Immature natural killer cell (primary cell): ENCODE measurements at regions not wholly inside any gene's neighbourhood (a gene's known extent, or its start where the extent isn't known, plus 50 kb on each side); places are given as distances from the start of the nearest gene placed in this dataset.
A peak's percentile ranks its signal among the peaks of the same experiment; 100 is the strongest.
"Not testable (repeated sequence)": the region's sequence is repeated elsewhere in the genome, so short reads cannot be mapped to it uniquely, and the experiment has no call there.

Source experiments
- DNase-seq, 3 donors: peaks; one replicate each; pipeline ENCODE4 v3.0.0; 2022; ENCODE audit warnings: mixed read lengths in 1 of 3
- H3K27ac Mint-ChIP-seq, 6 donors: one replicate each; pipeline ENCODE4 v1.8.0; 2020; ENCODE audit warnings: mixed read lengths in 6 of 6, mild to moderate bottlenecking in 5 of 6, inconsistent platforms in 4 of 6, moderate library complexity in 3 of 6
- H3K27me3 Mint-ChIP-seq, 3 donors: one replicate each; pipeline ENCODE4 v1.8.0; 2020 to 2021; ENCODE audit warnings: low read depth in 3 of 3, mild to moderate bottlenecking in 3 of 3, mixed read lengths in 3 of 3, moderate library complexity in 3 of 3, inconsistent platforms in 1 of 3
- H3K36me3 Mint-ChIP-seq, 3 donors: one replicate each; pipeline ENCODE4 v1.8.0; 2020; ENCODE audit warnings: mixed read lengths in 3 of 3, inconsistent platforms in 2 of 3, mild to moderate bottlenecking in 2 of 3
- H3K4me1 Mint-ChIP-seq, 2 donors: one replicate each; pipeline ENCODE4 v1.8.0; 2020; ENCODE audit warnings: inconsistent platforms in 2 of 2, mild to moderate bottlenecking in 2 of 2, mixed read lengths in 2 of 2, moderate library complexity in 1 of 2
- H3K4me3 Mint-ChIP-seq, 5 donors: one replicate each; pipeline ENCODE4 v1.8.0; 2020; ENCODE audit warnings: mild to moderate bottlenecking in 5 of 5, mixed read lengths in 5 of 5, inconsistent platforms in 3 of 5, moderate library complexity in 3 of 5
- H3K9me3 Mint-ChIP-seq, 6 donors: one replicate each; pipeline ENCODE4 v1.8.0; 2020; ENCODE audit warnings: mild to moderate bottlenecking in 6 of 6, mixed read lengths in 6 of 6, inconsistent platforms in 4 of 6, moderate library complexity in 3 of 6

GRCh38 chr17:77050901-77051300, 89.9 kb upstream of the SEC14L1 start:
- not testable (repeated sequence) for H3K36me3 Mint-ChIP-seq, H3K27me3 Mint-ChIP-seq, DNase-seq, H3K9me3 Mint-ChIP-seq, H3K27ac Mint-ChIP-seq, H3K4me3 Mint-ChIP-seq, H3K4me1 Mint-ChIP-seq

DNA sequence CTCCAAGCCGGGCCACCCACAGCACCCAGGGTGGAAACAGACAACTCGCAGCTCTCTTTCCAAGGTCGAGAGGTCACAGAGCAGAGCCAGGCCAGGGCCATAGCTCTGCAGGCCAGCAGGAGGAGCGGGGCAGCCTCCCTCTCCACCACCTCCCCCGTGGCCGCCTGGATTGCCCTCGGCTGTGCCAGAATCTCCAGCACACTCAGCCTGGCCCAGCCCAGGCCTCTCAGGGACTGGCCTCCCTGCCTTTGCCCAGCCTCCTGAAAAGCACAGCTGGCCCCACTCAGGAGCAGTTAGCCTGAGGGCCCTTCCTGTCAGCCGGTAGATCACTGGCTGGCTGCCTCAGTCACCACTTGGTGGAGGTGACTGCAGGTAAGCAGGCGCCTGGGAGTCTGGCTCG, 85.8 kb upstream of the SEC14L1 start:
- Mint-ChIP-seq H3K36me3 (no peaks in the 10 kb centered on the region), H3K27me3 (peaks cover 0 to 5% (median 3%) of the 10 kb centered on the region in 3 donors), H3K4me1 (no peaks in the 10 kb centered on the region), H3K27ac (no peak overlapping the region), H3K9me3 (no peaks in the 10 kb centered on the region), H3K4me3 (no peak overlapping the region)
- no peak for DNase-seq

DNA sequence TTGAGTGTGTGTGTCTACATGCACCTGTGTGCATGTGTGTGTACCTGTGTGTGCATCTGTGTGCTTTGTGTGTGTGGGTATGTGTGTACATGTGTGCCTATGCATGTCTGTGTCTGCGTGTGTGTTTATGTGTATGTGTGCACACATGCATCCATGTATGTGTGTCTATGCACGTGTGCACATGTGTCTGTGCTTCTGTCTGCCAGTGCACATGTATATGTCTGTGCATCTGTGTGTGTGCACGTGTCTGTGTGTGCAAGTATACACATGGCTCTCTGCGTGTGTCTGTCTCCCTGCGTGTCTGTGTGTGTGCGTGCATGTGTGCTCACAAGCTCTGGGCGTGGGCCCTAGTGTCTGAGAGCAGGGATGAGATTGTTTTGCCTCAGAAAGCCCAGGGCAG, 85.3 kb upstream of the SEC14L1 start:
- H3K36me3 Mint-ChIP-seq = no peaks in the 10 kb centered on the region
- no peaks in the 10 kb centered on the region for H3K9me3 Mint-ChIP-seq
- H3K4me3 Mint-ChIP-seq = no peak overlapping the region
- no peak overlapping the region for H3K27ac Mint-ChIP-seq
- no peak for DNase-seq
- H3K4me1 Mint-ChIP-seq = no peaks in the 10 kb centered on the region
- peaks cover 0 to 5% (median 3%) of the 10 kb centered on the region in 3 donors for H3K27me3 Mint-ChIP-seq

- H3K36me3 Mint-ChIP-seq = no peaks in the 10 kb centered on the region
- H3K27me3 Mint-ChIP-seq = peaks cover 0 to 5% (median 1%) of the 10 kb centered on the region in 3 donors
- no peak overlapping the region for H3K27ac Mint-ChIP-seq
- H3K4me3 Mint-ChIP-seq = no peak overlapping the region
- DNase-seq = no peak
- H3K4me1 Mint-ChIP-seq = no peaks in the 10 kb centered on the region
- no peaks in the 10 kb centered on the region for H3K9me3 Mint-ChIP-seq
Observed at GRCh38 chr17:77058016-77058415, 82.8 kb upstream of the SEC14L1 start.

GRCh38 chr17:77061669-77062068, 79.1 kb upstream of the SEC14L1 start:
- Mint-ChIP-seq H3K36me3 (no peaks in the 10 kb centered on the region), H3K27ac (no peak overlapping the region), H3K27me3 (peaks cover 0 to 2% (median under 1%) of the 10 kb centered on the region in 3 donors), H3K4me1 (no peaks in the 10 kb centered on the region), H3K4me3 (no peak overlapping the region), H3K9me3 (no peaks in the 10 kb centered on the region)
- DNase-seq = no peak

- Mint-ChIP-seq H3K4me1 (no peaks in the 10 kb centered on the region), H3K4me3 (no peak overlapping the region), H3K27ac (no peak overlapping the region), H3K36me3 (no peaks in the 10 kb centered on the region), H3K27me3 (peaks cover 3 to 5% (median 4%) of the 10 kb centered on the region in 3 donors), H3K9me3 (no peaks in the 10 kb centered on the region)
- no peak for DNase-seq
Observed at GRCh38 chr17:77064598-77064997, 76.2 kb upstream of the SEC14L1 start.

GRCh38 chr17:77066165-77066564, 74.6 kb upstream of the SEC14L1 start:
- no peak overlapping the region for H3K27ac Mint-ChIP-seq
- H3K36me3 Mint-ChIP-seq = no peaks in the 10 kb centered on the region
- H3K4me3 Mint-ChIP-seq = no peak overlapping the region
- H3K4me1 Mint-ChIP-seq = no peaks in the 10 kb centered on the region
- H3K27me3 Mint-ChIP-seq = peaks cover 3 to 11% (median 4%) of the 10 kb centered on the region in 3 donors
- DNase-seq = no peak
- H3K9me3 Mint-ChIP-seq = no peaks in the 10 kb centered on the region

GRCh38 chr17:77066726-77067409, 73.9 kb upstream of the SEC14L1 start:
- H3K36me3 Mint-ChIP-seq, H3K27ac Mint-ChIP-seq: not testable (repeated sequence)

GRCh38 chr17:77068915-77069314, 71.9 kb upstream of the SEC14L1 start:
- Mint-ChIP-seq H3K27ac (no peak overlapping the region), H3K4me3 (no peak overlapping the region), H3K4me1 (no peaks in the 10 kb centered on the region), H3K27me3 (peaks cover 3 to 21% (median 8%) of the 10 kb centered on the region in 3 donors), H3K36me3 (no peaks in the 10 kb centered on the region), H3K9me3 (no peaks in the 10 kb centered on the region)
- no peak for DNase-seq

More at GRCh38 chr17:77066726-77067409, 73.9 kb upstream of the SEC14L1 start:
- H3K4me1 Mint-ChIP-seq, H3K9me3 Mint-ChIP-seq, H3K4me3 Mint-ChIP-seq: not testable (repeated sequence)
- DNase-seq = peak; percentile 28 to 34 (median 32)
- peaks cover 3 to 12% (median 6%) of the 10 kb centered on the region in 3 donors for H3K27me3 Mint-ChIP-seq

GRCh38 chr17:77070888-77071279, 69.9 kb upstream of the SEC14L1 start:
- no peaks in the 10 kb centered on the region for H3K4me1 Mint-ChIP-seq
- H3K4me3 Mint-ChIP-seq = no peak overlapping the region
- DNase-seq = no peak
- H3K27me3 Mint-ChIP-seq = peaks cover 9 to 26% (median 12%) of the 10 kb centered on the region in 3 donors
- H3K27ac Mint-ChIP-seq = no peak overlapping the region
- H3K9me3 Mint-ChIP-seq = no peaks in the 10 kb centered on the region
- no peaks in the 10 kb centered on the region for H3K36me3 Mint-ChIP-seq

- no peak for DNase-seq
- H3K4me1 Mint-ChIP-seq = no peaks in the 10 kb centered on the region
- H3K27me3 Mint-ChIP-seq = peaks cover 14 to 23% (median 17%) of the 10 kb centered on the region in 3 donors
- no peak overlapping the region for H3K4me3 Mint-ChIP-seq
- H3K36me3 Mint-ChIP-seq = no peaks in the 10 kb centered on the region
- peak overlapping the region in 1 of 6 donors; percentile 32 for H3K27ac Mint-ChIP-seq
- no peaks in the 10 kb centered on the region for H3K9me3 Mint-ChIP-seq
Observed at GRCh38 chr17:77071925-77072490, 68.8 kb upstream of the SEC14L1 start.

DNA sequence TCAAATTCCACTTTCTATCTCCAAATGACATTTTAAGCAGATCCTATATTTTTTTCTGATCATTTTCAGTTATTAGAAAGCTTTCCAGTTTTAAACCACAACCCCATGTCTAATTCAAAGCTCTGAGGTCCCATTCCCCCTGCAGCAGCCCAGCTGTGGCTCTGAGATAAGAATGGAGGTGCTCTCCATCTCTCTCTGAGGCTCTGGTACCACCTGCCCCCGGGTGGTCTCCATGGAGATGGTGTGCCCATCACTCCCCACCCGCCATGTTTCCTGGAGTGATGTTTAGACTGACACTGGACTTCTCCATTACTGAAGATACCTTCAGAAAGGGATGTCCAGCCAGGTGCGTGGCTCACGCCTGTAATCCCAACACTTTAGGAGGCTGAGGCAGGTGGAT, 68.1 kb upstream of the SEC14L1 start:
- H3K4me1 Mint-ChIP-seq = no peaks in the 10 kb centered on the region
- no peak for DNase-seq
- H3K27ac Mint-ChIP-seq = no peak overlapping the region
- H3K4me3 Mint-ChIP-seq = no peak overlapping the region
- peaks cover 16 to 23% (median 19%) of the 10 kb centered on the region in 3 donors for H3K27me3 Mint-ChIP-seq
- H3K9me3 Mint-ChIP-seq = no peaks in the 10 kb centered on the region
- no peaks in the 10 kb centered on the region for H3K36me3 Mint-ChIP-seq

DNA sequence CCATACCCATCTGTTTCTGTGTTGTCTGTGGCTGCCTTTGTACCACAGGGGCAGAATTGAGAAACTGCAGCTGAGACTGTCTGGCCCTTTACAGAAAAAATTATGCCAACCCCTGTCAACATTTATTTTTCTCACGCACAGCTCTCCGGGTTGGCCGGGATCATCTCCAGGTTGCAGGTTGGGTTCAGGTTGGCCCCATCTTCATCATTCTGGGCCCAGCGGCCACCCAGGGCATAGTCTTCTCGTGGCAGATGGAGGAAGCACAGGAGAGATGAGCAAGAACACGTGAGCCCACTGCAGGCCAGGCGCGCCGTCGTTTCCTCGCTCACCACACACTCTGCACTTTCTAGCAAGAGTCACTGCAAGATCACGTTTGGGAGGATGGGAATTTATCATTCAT, 66.1 kb upstream of the SEC14L1 start:
- no peak for DNase-seq
- no peaks in the 10 kb centered on the region for H3K9me3 Mint-ChIP-seq
- no peak overlapping the region for H3K4me3 Mint-ChIP-seq
- H3K4me1 Mint-ChIP-seq = no peaks in the 10 kb centered on the region
- H3K27me3 Mint-ChIP-seq = peaks cover 13 to 23% (median 17%) of the 10 kb centered on the region in 3 donors
- no peaks in the 10 kb centered on the region for H3K36me3 Mint-ChIP-seq
- no peak overlapping the region for H3K27ac Mint-ChIP-seq

DNA sequence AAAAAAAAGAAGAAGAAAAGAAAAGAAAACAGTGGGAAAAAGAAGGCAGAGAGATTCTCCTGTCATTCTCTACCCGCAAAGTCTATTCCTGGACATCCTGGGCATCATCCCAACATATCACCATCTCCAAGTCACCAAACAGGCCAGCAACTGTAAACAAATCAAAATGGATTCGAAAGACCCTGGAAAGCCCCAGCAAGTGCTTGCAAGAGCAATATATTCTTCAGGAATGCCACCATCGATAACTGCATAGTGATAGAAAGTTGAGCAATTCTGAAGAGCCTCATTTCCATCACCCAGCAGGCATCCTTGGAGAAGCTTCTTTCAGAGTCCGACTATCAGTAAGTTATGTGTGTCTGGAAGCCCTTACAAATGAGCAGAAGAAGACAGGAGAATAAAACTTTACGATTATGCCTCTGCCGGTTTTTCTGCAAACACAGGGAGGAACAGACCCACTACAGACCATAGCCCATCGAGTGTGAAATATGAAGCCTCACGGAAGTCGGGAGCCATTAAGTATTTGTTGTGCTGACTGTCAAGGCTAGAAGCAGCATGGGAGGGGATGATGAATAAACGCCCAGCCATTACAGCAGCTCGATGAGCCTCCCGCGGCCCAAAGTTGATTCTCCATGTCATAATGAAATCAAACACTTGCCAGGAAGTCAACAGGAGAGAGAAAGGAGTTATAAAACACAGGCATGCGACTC, 64.5 kb upstream of the SEC14L1 start:
- Mint-ChIP-seq H3K36me3 (no peaks in the 10 kb centered on the region), H3K4me3 (no peak overlapping the region), H3K9me3 (no peaks in the 10 kb centered on the region), H3K4me1 (no peaks in the 10 kb centered on the region), H3K27me3 (peaks cover 14 to 17% (median 17%) of the 10 kb centered on the region in 3 donors), H3K27ac (no peak overlapping the region)
- no peak for DNase-seq
